ENCODE measurements at regions not wholly inside any gene's neighbourhood (a gene's known extent, or its start where the extent isn't known, plus 50 kb on each side); places are given as distances from the start of the nearest gene placed in this dataset.

GRCh38 chr4:20338841-20339240 lies 87.1 kb downstream of the SLIT2 start:
- no peak for ATAC-seq (ENCODE audit: insufficient number of reproducible peaks, low FRiP score, low read depth)

GRCh38 chr4:20341134-20341738 lies 89.5 kb downstream of the SLIT2 start:
- no peak for TF ChIP-seq CTCF (IDR thresholded peaks at IDR 0.05)
- DNase-seq (ENCODE audit: low spot score) (no peak), ATAC-seq (ENCODE audit: insufficient number of reproducible peaks, low FRiP score, low read depth) (no peak)
- H3K27me3 ChIP-seq (replicated peaks; ENCODE audit: insufficient read depth) = no peaks in the 10 kb centered on the region
- H3K36me3 ChIP-seq = no peaks in the 10 kb centered on the region
- H3K4me3 ChIP-seq = no peak overlapping the region
- no peaks in the 10 kb centered on the region for H3K4me1 ChIP-seq (ENCODE audit: control insufficient read depth in 1 of 2, low read depth in 2 of 2)
- no peak overlapping the region for H3K27ac ChIP-seq
- H3K9me3 ChIP-seq = no peaks in the 10 kb centered on the region

More at GRCh38 chr4:20338841-20339240, 87.1 kb downstream of the SLIT2 start:
- H3K4me3 ChIP-seq = no peak overlapping the region
- H3K36me3 ChIP-seq = no peaks in the 10 kb centered on the region
- H3K9me3 ChIP-seq = no peaks in the 10 kb centered on the region
- no peak for TF ChIP-seq CTCF (IDR thresholded peaks at IDR 0.05)
- DNase-seq (ENCODE audit: low spot score) = no peak
- no peaks in the 10 kb centered on the region for H3K27me3 ChIP-seq (replicated peaks; ENCODE audit: insufficient read depth)
- no peak overlapping the region for H3K27ac ChIP-seq
- no peaks in the 10 kb centered on the region for H3K4me1 ChIP-seq (ENCODE audit: control insufficient read depth in 1 of 2, low read depth in 2 of 2)

- no peak overlapping the region for H3K4me3 ChIP-seq
- no peak for TF ChIP-seq CTCF (IDR thresholded peaks at IDR 0.05)
- H3K27me3 ChIP-seq (replicated peaks; ENCODE audit: insufficient read depth) = no peaks in the 10 kb centered on the region
- H3K4me1 ChIP-seq (ENCODE audit: control insufficient read depth in 1 of 2, low read depth in 2 of 2) = no peaks in the 10 kb centered on the region
- no peak overlapping the region for H3K27ac ChIP-seq
- ATAC-seq (ENCODE audit: insufficient number of reproducible peaks, low FRiP score, low read depth) (no peak), DNase-seq (ENCODE audit: low spot score) (no peak)
- no peaks in the 10 kb centered on the region for H3K9me3 ChIP-seq
- H3K36me3 ChIP-seq = no peaks in the 10 kb centered on the region
These were observed 95.8 kb downstream of the SLIT2 start for GRCh38 chr4:20347531-20347930.

GRCh38 chr4:20348411-20348810 lies 96.7 kb downstream of the SLIT2 start:
- Histone ChIP-seq H3K4me3 (no peak overlapping the region), H3K36me3 (no peaks in the 10 kb centered on the region), H3K27me3 (replicated peaks; ENCODE audit: insufficient read depth) (no peaks in the 10 kb centered on the region), H3K4me1 (ENCODE audit: control insufficient read depth in 1 of 2, low read depth in 2 of 2) (no peaks in the 10 kb centered on the region), H3K27ac (no peak overlapping the region), H3K9me3 (no peaks in the 10 kb centered on the region)
- ATAC-seq (ENCODE audit: insufficient number of reproducible peaks, low FRiP score, low read depth) (no peak), DNase-seq (ENCODE audit: low spot score) (no peak)
- no peak for TF ChIP-seq CTCF (IDR thresholded peaks at IDR 0.05)

GRCh38 chr4:20351360-20352162 lies 99.9 kb downstream of the SLIT2 start:
- H3K27me3 ChIP-seq (replicated peaks; ENCODE audit: insufficient read depth) = no peaks in the 10 kb centered on the region
- H3K4me1 ChIP-seq (ENCODE audit: control insufficient read depth in 1 of 2, low read depth in 2 of 2) = no peaks in the 10 kb centered on the region
- TF ChIP-seq CTCF (IDR thresholded peaks at IDR 0.05) = no peak
- no peak overlapping the region for H3K4me3 ChIP-seq
- ATAC-seq (ENCODE audit: insufficient number of reproducible peaks, low FRiP score, low read depth) (no peak), DNase-seq (ENCODE audit: low spot score) (no peak)
- no peaks in the 10 kb centered on the region for H3K9me3 ChIP-seq
- H3K36me3 ChIP-seq = no peaks in the 10 kb centered on the region
- no peak overlapping the region for H3K27ac ChIP-seq

All from thoracic aorta (tissue), 2 donors.